Mesenchymal stem cell (in vitro differentiated cells and primary cell): ENCODE measurements at regions not wholly inside any gene's neighbourhood (a gene's known extent, or its start where the extent isn't known, plus 50 kb on each side); places are given as distances from the start of the nearest gene placed in this dataset.

Experiments used
- DNase-seq: peaks from one replicate; pipeline ENCODE4 v3.0.0-alpha.2; 2013
- H2AFZ ChIP-seq: one replicate; pipeline ENCODE4 v1.6.1; 2013; ENCODE audit warnings: low read depth, mild to moderate bottlenecking, control low read depth, inconsistent platforms, low read length, moderate library complexity
- H2AK5ac ChIP-seq: 2 replicates; pipeline ENCODE4 v1.6.1; 2013; ENCODE audit warnings: low read length, moderate library complexity, mild to moderate bottlenecking, inconsistent platforms; ENCODE audit not compliant: severe bottlenecking
- H2BK120ac ChIP-seq: one replicate; pipeline ENCODE4 v1.6.1; 2013; ENCODE audit warnings: low read depth, mild to moderate bottlenecking, inconsistent platforms, low read length, moderate library complexity
- H2BK12ac ChIP-seq, 2 experiments: one replicate each; pipeline ENCODE4 v1.6.1; 2013; ENCODE audit warnings: inconsistent platforms in 2 of 2, low read length in 2 of 2, mild to moderate bottlenecking in 2 of 2, moderate library complexity in 2 of 2, control low read depth in 1 of 2
- H2BK15ac ChIP-seq: one replicate; pipeline ENCODE4 v1.6.1; 2013; ENCODE audit warnings: mild to moderate bottlenecking, low read depth, inconsistent platforms; ENCODE audit not compliant: poor library complexity, severe bottlenecking
- H2BK5ac ChIP-seq: 2 replicates; pipeline ENCODE4 v1.6.1; 2013; ENCODE audit warnings: low read depth, mild to moderate bottlenecking, low read length, control low read depth, inconsistent platforms; ENCODE audit not compliant: poor library complexity, severe bottlenecking
- H3K14ac ChIP-seq, 2 experiments: one replicate each; pipeline ENCODE4 v1.6.1; 2013; ENCODE audit warnings: inconsistent platforms in 2 of 2, low read length in 2 of 2, control low read depth in 1 of 2, mild to moderate bottlenecking in 1 of 2, moderate library complexity in 1 of 2
- H3K18ac ChIP-seq, 2 experiments: one replicate each; pipeline ENCODE4 v1.6.1; 2013; ENCODE audit warnings: inconsistent platforms in 2 of 2, low read length in 2 of 2, control low read depth in 1 of 2, low read depth in 1 of 2, mild to moderate bottlenecking in 1 of 2
- H3K23ac ChIP-seq, 2 experiments: one replicate each; pipeline ENCODE4 v1.6.1; 2013; ENCODE audit warnings: inconsistent platforms in 2 of 2, low read length in 2 of 2, mild to moderate bottlenecking in 2 of 2, moderate library complexity in 2 of 2, control low read depth in 1 of 2
- H3K27ac ChIP-seq: 2 replicates; pipeline ENCODE4 v1.5.1; 2013; ENCODE audit warnings: mild to moderate bottlenecking, moderate library complexity, low read length, control low read depth, inconsistent platforms; ENCODE audit not compliant: poor library complexity, severe bottlenecking
- H3K27me3 ChIP-seq, 2 experiments: 2 replicates each; pipeline versions ENCODE4 v1.6.1 to v1.7.0; 2013; ENCODE audit warnings: low read length in 2 of 2, mild to moderate bottlenecking in 2 of 2, moderate library complexity in 2 of 2, control low read depth in 1 of 2, inconsistent platforms in 1 of 2; ENCODE audit not compliant: control insufficient read depth in 1 of 2, insufficient read depth in 1 of 2
- H3K36me3 ChIP-seq, 2 experiments: 2 replicates each; pipeline versions ENCODE4 v1.6.1 to v1.7.0; 2013; ENCODE audit warnings: low read length in 2 of 2, control low read depth in 1 of 2, inconsistent platforms in 1 of 2, low read depth in 1 of 2, mild to moderate bottlenecking in 1 of 2; ENCODE audit not compliant: insufficient read depth in 2 of 2, control insufficient read depth in 1 of 2
- H3K4ac ChIP-seq, 2 experiments: one replicate each; pipeline ENCODE4 v1.6.1; 2013; ENCODE audit warnings: inconsistent platforms in 2 of 2, low read length in 2 of 2, mild to moderate bottlenecking in 2 of 2, moderate library complexity in 2 of 2, control low read depth in 1 of 2, low read depth in 1 of 2
- H3K4me1 ChIP-seq: 2 replicates; pipeline ENCODE4 v1.6.1; 2013; ENCODE audit warnings: low read depth, low read length, control low read depth; ENCODE audit not compliant: control insufficient read depth, insufficient read depth
- H3K4me2 ChIP-seq: 2 replicates; pipeline ENCODE4 v1.6.1; 2013; ENCODE audit warnings: low read length, mild to moderate bottlenecking, inconsistent platforms; ENCODE audit not compliant: poor library complexity, severe bottlenecking
- H3K4me3 ChIP-seq, 2 experiments: 2 replicates each; pipeline versions ENCODE4 v1.5.1 to v1.7.0; 2013; ENCODE audit warnings: low read length in 2 of 2, mild to moderate bottlenecking in 2 of 2, control low read depth in 1 of 2, low read depth in 1 of 2; ENCODE audit not compliant: insufficient read depth in 1 of 2
- H3K79me1 ChIP-seq: replicated peaks from 2 replicates; pipeline ENCODE4 v1.6.1; 2013; ENCODE audit warnings: mild to moderate bottlenecking, control low read depth, low read length, inconsistent platforms; ENCODE audit not compliant: poor library complexity, severe bottlenecking
- H3K9ac ChIP-seq: 2 replicates; pipeline ENCODE4 v1.7.0; 2013; ENCODE audit warnings: mild to moderate bottlenecking, low read length, moderate library complexity
- H3K9me3 ChIP-seq: 2 replicates; pipeline ENCODE4 v1.7.0; 2013; ENCODE audit warnings: mild to moderate bottlenecking, low read length; ENCODE audit not compliant: control insufficient read depth
- H4K8ac ChIP-seq: one replicate; pipeline ENCODE4 v1.6.1; 2013; ENCODE audit warnings: inconsistent platforms, mild to moderate bottlenecking, low read length, moderate library complexity
- H4K91ac ChIP-seq: one replicate; pipeline ENCODE4 v1.6.1; 2013; ENCODE audit warnings: mild to moderate bottlenecking, low read length, inconsistent platforms
- WGBS: methylation state at CpG from one replicate; pipeline ENCODE4 v1.1.7; 2013; ENCODE audit warnings: mixed read lengths; 5-methylcytosine and 5-hydroxymethylcytosine counted together

GRCh38 chr10:36163827-36164226 lies 521.7 kb upstream of the FZD8 start:
- Histone ChIP-seq H3K4me1 (no peaks in the 10 kb centered on the region), H4K8ac (no peak overlapping the region), H3K14ac (no peak overlapping the region), H2BK15ac (no peak overlapping the region), H3K18ac (no peak overlapping the region), H3K23ac (no peak overlapping the region), H3K4ac (no peak overlapping the region), H2BK5ac (no peak overlapping the region), H3K9ac (no peak overlapping the region), H2AFZ (no peak overlapping the region), H3K79me1 (no peaks in the 10 kb centered on the region), H3K27me3 (no peaks in the 10 kb centered on the region), H3K9me3 (no peaks in the 10 kb centered on the region), H3K27ac (no peak overlapping the region), H2BK12ac (no peak overlapping the region), H4K91ac (peak overlapping the region; percentile 25), H2BK120ac (no peak overlapping the region), H3K36me3 (no peaks in the 10 kb centered on the region), H3K4me3 (no peak overlapping the region), H2AK5ac (no peak overlapping the region), H3K4me2 (no peak overlapping the region)
- DNase-seq = no peak
- 95% methylated on average over 1 of the region's 2 CpGs for WGBS

- Histone ChIP-seq H2BK5ac (no peak overlapping the region), H3K9me3 (no peaks in the 10 kb centered on the region), H2BK15ac (no peak overlapping the region), H3K14ac (no peak overlapping the region), H2BK12ac (no peak overlapping the region), H4K91ac (no peak overlapping the region), H2BK120ac (no peak overlapping the region), H2AFZ (no peak overlapping the region), H3K27me3 (no peaks in the 10 kb centered on the region), H3K23ac (no peak overlapping the region), H3K4me1 (no peaks in the 10 kb centered on the region), H3K4me3 (no peak overlapping the region), H3K36me3 (no peaks in the 10 kb centered on the region), H2AK5ac (no peak overlapping the region), H3K18ac (no peak overlapping the region), H3K79me1 (no peaks in the 10 kb centered on the region), H4K8ac (no peak overlapping the region), H3K4ac (no peak overlapping the region), H3K4me2 (no peak overlapping the region), H3K9ac (no peak overlapping the region), H3K27ac (no peak overlapping the region)
- WGBS = 58% methylated on average over 2 of the region's 3 CpGs
- no peak for DNase-seq
Measured at GRCh38 chr10:36157486-36157885, 515.4 kb upstream of the FZD8 start.

GRCh38 chr10:36148207-36148606 lies 506.1 kb upstream of the FZD8 start:
- Histone ChIP-seq H4K8ac (no peak overlapping the region), H3K79me1 (no peaks in the 10 kb centered on the region), H3K4ac (no peak overlapping the region), H3K9ac (no peak overlapping the region), H4K91ac (no peak overlapping the region), H2AFZ (no peak overlapping the region), H3K23ac (no peak overlapping the region), H3K27me3 (no peaks in the 10 kb centered on the region), H3K4me2 (no peak overlapping the region), H2BK120ac (no peak overlapping the region), H3K9me3 (peaks cover 11% of the 10 kb centered on the region), H3K36me3 (no peaks in the 10 kb centered on the region), H3K4me1 (no peaks in the 10 kb centered on the region), H3K14ac (no peak overlapping the region), H2AK5ac (no peak overlapping the region), H3K4me3 (no peak overlapping the region), H2BK5ac (no peak overlapping the region), H3K27ac (no peak overlapping the region), H2BK12ac (no peak overlapping the region), H3K18ac (no peak overlapping the region), H2BK15ac (no peak overlapping the region)
- 60% methylated on average over 1 of the region's 1 CpG for WGBS
- DNase-seq = no peak

- Histone ChIP-seq H3K4me1 (no peaks in the 10 kb centered on the region), H3K4me2 (no peak overlapping the region), H3K4ac (no peak overlapping the region), H4K8ac (no peak overlapping the region), H3K27ac (no peak overlapping the region), H3K18ac (no peak overlapping the region), H2AFZ (no peak overlapping the region), H3K14ac (no peak overlapping the region), H2BK15ac (no peak overlapping the region), H2BK120ac (no peak overlapping the region), H3K79me1 (no peaks in the 10 kb centered on the region), H2BK12ac (no peak overlapping the region), H4K91ac (no peak overlapping the region), H2BK5ac (no peak overlapping the region), H3K9ac (no peak overlapping the region), H2AK5ac (no peak overlapping the region), H3K23ac (no peak overlapping the region), H3K36me3 (no peaks in the 10 kb centered on the region), H3K9me3 (peaks cover 11% of the 10 kb centered on the region), H3K27me3 (no peaks in the 10 kb centered on the region), H3K4me3 (no peak overlapping the region)
- no peak for DNase-seq
Measured at GRCh38 chr10:36147529-36147928, 505.4 kb upstream of the FZD8 start.
